ENCODE measurements at regions not wholly inside any gene's neighbourhood (a gene's known extent, or its start where the extent isn't known, plus 50 kb on each side); places are given as distances from the start of the nearest gene placed in this dataset.

DNA sequence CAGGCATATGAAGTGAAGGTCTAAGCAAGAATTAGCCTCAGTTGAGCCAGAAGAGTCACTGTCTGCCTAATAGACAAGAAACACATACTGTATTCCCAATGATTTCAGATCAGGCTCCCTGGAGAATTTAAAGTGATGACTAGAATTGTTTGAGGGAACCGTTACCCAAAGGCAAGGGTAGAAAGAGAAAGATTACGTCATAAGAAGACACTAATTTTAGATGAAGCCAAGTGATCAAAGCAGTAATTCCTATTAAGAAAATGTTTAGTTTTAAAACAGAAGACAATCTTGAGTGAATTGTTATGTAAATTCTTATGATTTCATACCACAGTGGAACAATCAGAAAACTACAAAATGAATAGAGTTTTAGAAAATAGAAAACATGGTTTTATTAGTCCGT is 194.5 kb upstream of the ARSJ start:
- TF ChIP-seq, protein P1, sequence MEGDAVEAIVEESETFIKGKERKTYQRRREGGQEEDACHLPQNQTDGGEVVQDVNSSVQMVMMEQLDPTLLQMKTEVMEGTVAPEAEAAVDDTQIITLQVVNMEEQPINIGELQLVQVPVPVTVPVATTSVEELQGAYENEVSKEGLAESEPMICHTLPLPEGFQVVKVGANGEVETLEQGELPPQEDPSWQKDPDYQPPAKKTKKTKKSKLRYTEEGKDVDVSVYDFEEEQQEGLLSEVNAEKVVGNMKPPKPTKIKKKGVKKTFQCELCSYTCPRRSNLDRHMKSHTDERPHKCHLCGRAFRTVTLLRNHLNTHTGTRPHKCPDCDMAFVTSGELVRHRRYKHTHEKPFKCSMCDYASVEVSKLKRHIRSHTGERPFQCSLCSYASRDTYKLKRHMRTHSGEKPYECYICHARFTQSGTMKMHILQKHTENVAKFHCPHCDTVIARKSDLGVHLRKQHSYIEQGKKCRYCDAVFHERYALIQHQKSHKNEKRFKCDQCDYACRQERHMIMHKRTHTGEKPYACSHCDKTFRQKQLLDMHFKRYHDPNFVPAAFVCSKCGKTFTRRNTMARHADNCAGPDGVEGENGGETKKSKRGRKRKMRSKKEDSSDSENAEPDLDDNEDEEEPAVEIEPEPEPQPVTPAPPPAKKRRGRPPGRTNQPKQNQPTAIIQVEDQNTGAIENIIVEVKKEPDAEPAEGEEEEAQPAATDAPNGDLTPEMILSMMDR (conservative IDR thresholded peaks at IDR 0.05; ENCODE audit: low read length), result no peak
- TF ChIP-seq EZH2phosphoT487 (IDR thresholded peaks at IDR 0.05; ENCODE audit: borderline replicate concordance, low read depth, low read length), result no peak

Data from OCI-LY7 (cell line).